ENCODE measurements at regions not wholly inside any gene's neighbourhood (a gene's known extent, or its start where the extent isn't known, plus 50 kb on each side); places are given as distances from the start of the nearest gene placed in this dataset.

DNA sequence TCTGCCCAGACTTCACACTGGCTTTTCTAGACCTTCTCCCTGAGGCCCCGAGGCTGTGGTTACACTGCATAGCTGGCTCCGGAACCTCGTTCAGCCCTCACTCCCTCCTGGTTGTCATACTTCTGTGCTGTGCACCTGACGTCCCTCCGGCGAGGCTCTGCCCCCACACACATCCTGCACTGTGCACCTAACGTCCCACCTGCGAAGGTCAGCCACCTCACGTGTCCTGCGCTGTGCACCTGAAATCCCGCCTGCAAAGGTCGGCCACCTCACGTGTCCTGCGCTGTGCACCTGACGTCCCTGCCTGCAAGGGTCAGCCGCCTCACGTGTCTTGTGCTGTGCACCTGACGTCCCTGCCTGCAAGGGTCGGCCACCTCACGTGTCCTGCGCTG lies 111.0 kb upstream of the FRMD1 start:
- TF ChIP-seq, protein P1, sequence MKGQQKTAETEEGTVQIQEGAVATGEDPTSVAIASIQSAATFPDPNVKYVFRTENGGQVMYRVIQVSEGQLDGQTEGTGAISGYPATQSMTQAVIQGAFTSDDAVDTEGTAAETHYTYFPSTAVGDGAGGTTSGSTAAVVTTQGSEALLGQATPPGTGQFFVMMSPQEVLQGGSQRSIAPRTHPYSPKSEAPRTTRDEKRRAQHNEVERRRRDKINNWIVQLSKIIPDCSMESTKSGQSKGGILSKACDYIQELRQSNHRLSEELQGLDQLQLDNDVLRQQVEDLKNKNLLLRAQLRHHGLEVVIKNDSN (IDR thresholded peaks at IDR 0.05), result no peak
- TF ChIP-seq EP300 (IDR thresholded peaks at IDR 0.05; ENCODE audit: borderline replicate concordance), result no peak

Data from Ishikawa (cell line).